ENCODE measurements at regions not wholly inside any gene's neighbourhood (a gene's known extent, or its start where the extent isn't known, plus 50 kb on each side); places are given as distances from the start of the nearest gene placed in this dataset.

DNA sequence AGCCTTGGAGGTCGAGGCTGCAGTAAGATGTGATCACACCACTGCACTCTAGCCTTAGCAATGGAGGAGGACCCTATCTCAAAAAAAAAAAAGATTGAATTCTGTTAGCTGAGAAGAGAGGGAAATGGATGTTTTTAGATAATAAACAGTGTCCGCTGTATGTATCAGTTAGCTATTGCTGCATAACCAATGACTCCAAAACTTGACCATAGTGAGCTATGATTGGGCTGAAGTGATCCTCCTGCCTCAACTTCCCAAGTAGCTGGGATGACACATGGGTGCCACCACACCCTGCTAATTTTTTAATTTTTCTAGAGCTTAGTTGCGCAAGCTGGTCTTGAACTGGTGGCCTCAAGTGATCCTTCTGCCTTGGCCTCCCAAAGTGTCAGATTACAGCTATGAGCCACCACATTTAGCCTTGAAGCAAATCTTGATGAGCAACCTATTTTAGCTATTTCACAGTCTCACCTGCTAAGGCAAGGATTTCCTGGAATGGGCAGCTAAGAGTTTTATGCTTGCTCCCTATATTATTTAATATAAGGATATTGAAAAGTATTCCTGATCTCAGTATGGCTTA lies 68.3 kb upstream of the ATF7IP2 start:
- TF ChIP-seq POLR2AphosphoS5 (IDR thresholded peaks at IDR 0.05) (no peak), POLR2A (IDR thresholded peaks at IDR 0.05) (no peak), EP300 (IDR thresholded peaks at IDR 0.05) (no peak)
- TF ChIP-seq, protein P1, sequence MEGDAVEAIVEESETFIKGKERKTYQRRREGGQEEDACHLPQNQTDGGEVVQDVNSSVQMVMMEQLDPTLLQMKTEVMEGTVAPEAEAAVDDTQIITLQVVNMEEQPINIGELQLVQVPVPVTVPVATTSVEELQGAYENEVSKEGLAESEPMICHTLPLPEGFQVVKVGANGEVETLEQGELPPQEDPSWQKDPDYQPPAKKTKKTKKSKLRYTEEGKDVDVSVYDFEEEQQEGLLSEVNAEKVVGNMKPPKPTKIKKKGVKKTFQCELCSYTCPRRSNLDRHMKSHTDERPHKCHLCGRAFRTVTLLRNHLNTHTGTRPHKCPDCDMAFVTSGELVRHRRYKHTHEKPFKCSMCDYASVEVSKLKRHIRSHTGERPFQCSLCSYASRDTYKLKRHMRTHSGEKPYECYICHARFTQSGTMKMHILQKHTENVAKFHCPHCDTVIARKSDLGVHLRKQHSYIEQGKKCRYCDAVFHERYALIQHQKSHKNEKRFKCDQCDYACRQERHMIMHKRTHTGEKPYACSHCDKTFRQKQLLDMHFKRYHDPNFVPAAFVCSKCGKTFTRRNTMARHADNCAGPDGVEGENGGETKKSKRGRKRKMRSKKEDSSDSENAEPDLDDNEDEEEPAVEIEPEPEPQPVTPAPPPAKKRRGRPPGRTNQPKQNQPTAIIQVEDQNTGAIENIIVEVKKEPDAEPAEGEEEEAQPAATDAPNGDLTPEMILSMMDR (IDR thresholded peaks at IDR 0.05) = no peak

All from stomach (tissue), 4 donors.